H9 (cell line): ENCODE measurements at regions not wholly inside any gene's neighbourhood (a gene's known extent, or its start where the extent isn't known, plus 50 kb on each side); places are given as distances from the start of the nearest gene placed in this dataset.

Source experiments
- DNase-seq: peaks from one replicate; pipeline ENCODE4 v3.0.0-alpha.2; 2017
- H2AFZ ChIP-seq: one replicate; pipeline ENCODE4 v1.6.1; 2013; ENCODE audit warnings: mild to moderate bottlenecking, low read length, control low read depth, moderate library complexity
- H2AK5ac ChIP-seq: 2 replicates; pipeline ENCODE4 v1.6.1; 2013; ENCODE audit warnings: low read length, control low read depth, mixed read lengths; ENCODE audit not compliant: insufficient read length
- H2BK120ac ChIP-seq: one replicate; pipeline ENCODE4 v1.6.1; 2013; ENCODE audit warnings: low read depth, mild to moderate bottlenecking, low read length, control low read depth, inconsistent platforms; ENCODE audit not compliant: poor library complexity, severe bottlenecking
- H2BK12ac ChIP-seq: 2 replicates; pipeline ENCODE4 v1.6.1; 2013; ENCODE audit warnings: low read length, control low read depth, mixed read lengths, low read depth; ENCODE audit not compliant: insufficient read length
- H2BK15ac ChIP-seq: 2 replicates; pipeline ENCODE4 v1.6.1; 2013; ENCODE audit warnings: low read depth, low read length, control low read depth
- H2BK20ac ChIP-seq: one replicate; pipeline ENCODE4 v1.6.1; 2013; ENCODE audit warnings: low read depth, mild to moderate bottlenecking, low read length, control low read depth, inconsistent platforms; ENCODE audit not compliant: poor library complexity, severe bottlenecking
- H2BK5ac ChIP-seq: 2 replicates; pipeline ENCODE4 v1.6.1; 2013; ENCODE audit warnings: low read length, control low read depth, mixed read lengths; ENCODE audit not compliant: insufficient read length
- H3K14ac ChIP-seq: 2 replicates; pipeline ENCODE4 v1.6.1; 2013; ENCODE audit warnings: low read length, control low read depth; ENCODE audit not compliant: insufficient read depth
- H3K18ac ChIP-seq: 2 replicates; pipeline ENCODE4 v1.6.1; 2013; ENCODE audit warnings: low read depth, mild to moderate bottlenecking, mixed read lengths, low read length, control low read depth; ENCODE audit not compliant: insufficient read length
- H3K23ac ChIP-seq: 2 replicates; pipeline ENCODE4 v1.6.1; 2013; ENCODE audit warnings: low read length, control low read depth, mixed read lengths, low read depth; ENCODE audit not compliant: insufficient read length
- H3K23me2 ChIP-seq: 2 replicates; pipeline ENCODE4 v1.6.1; 2013; ENCODE audit warnings: low read depth, mild to moderate bottlenecking, mixed read lengths, low read length, control low read depth; ENCODE audit not compliant: insufficient read length, poor library complexity, severe bottlenecking
- H3K27ac ChIP-seq: 2 replicates; pipeline ENCODE4 v1.5.1; 2013; ENCODE audit warnings: low read length, control low read depth, mixed read lengths, low read depth; ENCODE audit not compliant: insufficient read length
- H3K27me3 ChIP-seq: 2 replicates; pipeline ENCODE4 v1.6.1; 2013; ENCODE audit warnings: low read length, control low read depth, inconsistent platforms; ENCODE audit not compliant: insufficient read depth
- H3K4ac ChIP-seq: 2 replicates; pipeline ENCODE4 v1.6.1; 2013; ENCODE audit warnings: low read depth, mild to moderate bottlenecking, control low read depth, inconsistent platforms, low read length, moderate library complexity
- H3K4me1 ChIP-seq: 2 replicates; pipeline ENCODE4 v1.6.1; 2013; ENCODE audit warnings: low read length, control low read depth, inconsistent platforms; ENCODE audit not compliant: insufficient read depth
- H3K4me2 ChIP-seq: 2 replicates; pipeline ENCODE4 v1.6.1; 2013; ENCODE audit warnings: low read length, control low read depth, mixed read lengths; ENCODE audit not compliant: insufficient read length, insufficient read depth
- H3K56ac ChIP-seq: 2 replicates; pipeline ENCODE4 v1.6.1; 2013; ENCODE audit warnings: low read depth, mild to moderate bottlenecking, mixed read lengths, low read length, control low read depth; ENCODE audit not compliant: insufficient read length
- H3K79me1 ChIP-seq: 2 replicates; pipeline ENCODE4 v1.6.1; 2013; ENCODE audit warnings: low read depth, mild to moderate bottlenecking, moderate library complexity, low read length, control low read depth, inconsistent platforms; ENCODE audit not compliant: insufficient read depth, poor library complexity, severe bottlenecking
- H3K79me2 ChIP-seq: 2 replicates; pipeline ENCODE4 v1.6.1; 2013; ENCODE audit warnings: low read length, control low read depth, inconsistent platforms; ENCODE audit not compliant: insufficient read depth
- H3K9ac ChIP-seq: 2 replicates; pipeline ENCODE4 v1.6.1; 2013; ENCODE audit warnings: low read length, control low read depth, mixed read lengths; ENCODE audit not compliant: insufficient read length; ENCODE audit errors: extremely low read depth
- H3K9me3 ChIP-seq: one replicate; pipeline ENCODE4 v1.6.1; 2013; ENCODE audit warnings: low read depth, low read length, inconsistent platforms; ENCODE audit not compliant: control insufficient read depth
- H3T11ph ChIP-seq: one replicate; pipeline ENCODE4 v1.6.1; 2013; ENCODE audit warnings: mild to moderate bottlenecking, low read length, control low read depth, inconsistent platforms
- H4K20me1 ChIP-seq: one replicate; pipeline ENCODE4 v1.6.1; 2013; ENCODE audit not compliant: control insufficient read depth, insufficient read length, insufficient read depth
- H4K5ac ChIP-seq: 2 replicates; pipeline ENCODE4 v1.6.1; 2013; ENCODE audit warnings: low read depth, mild to moderate bottlenecking, mixed read lengths, low read length, control low read depth; ENCODE audit not compliant: insufficient read length
- H4K8ac ChIP-seq: replicated peaks from 2 replicates; pipeline ENCODE4 v1.6.1; 2013; ENCODE audit warnings: low read length, control low read depth, mixed read lengths, low read depth; ENCODE audit not compliant: insufficient read length
- H4K91ac ChIP-seq: 2 replicates; pipeline ENCODE4 v1.6.1; 2013; ENCODE audit warnings: low read depth, mild to moderate bottlenecking, moderate library complexity, mixed read lengths, low read length, control low read depth; ENCODE audit not compliant: insufficient read length
- H3K27ac Mint-ChIP-seq, 3 experiments: 2 replicates in 2 of 3; 3 replicates in 1 of 3; pipeline ENCODE4 v1.8.0; 2020 to 2021; ENCODE audit warnings: mixed read lengths in 3 of 3, mild to moderate bottlenecking in 1 of 3, moderate library complexity in 1 of 3
- H3K27me3 Mint-ChIP-seq: 2 replicates; pipeline ENCODE4 v1.8.0; 2021; ENCODE audit warnings: low read depth, mild to moderate bottlenecking, moderate library complexity, mixed read lengths
- H3K36me3 Mint-ChIP-seq, 3 experiments: 2 replicates in 2 of 3; 3 replicates in 1 of 3; pipeline ENCODE4 v1.8.0; 2020 to 2021; ENCODE audit warnings: low read depth in 3 of 3, mixed read lengths in 3 of 3; ENCODE audit not compliant: insufficient read depth in 1 of 3
- H3K4me1 Mint-ChIP-seq, 2 experiments: 2 replicates each; pipeline ENCODE4 v1.8.0; 2020; ENCODE audit warnings: mixed read lengths in 2 of 2
- H3K4me3 Mint-ChIP-seq, 2 experiments: 2 replicates in 1 of 2; 3 replicates in 1 of 2; pipeline ENCODE4 v1.8.0; 2020 to 2021; ENCODE audit warnings: mild to moderate bottlenecking in 2 of 2, mixed read lengths in 2 of 2, moderate library complexity in 1 of 2
- H3K9me3 Mint-ChIP-seq, 2 experiments: 2 replicates in 1 of 2; 3 replicates in 1 of 2; pipeline ENCODE4 v1.8.0; 2020; ENCODE audit warnings: mild to moderate bottlenecking in 2 of 2, mixed read lengths in 2 of 2, moderate library complexity in 1 of 2
- CTCF ChIP-seq: fragments of 200-600 bp; sonication (generic); conservative IDR thresholded peaks from 3 replicates; pipeline ENCODE4 v1.8.0; 2021; ENCODE audit warnings: antibody characterized with exemption, mild to moderate bottlenecking
- WGBS: extraction: QIAGEN DNeasy Blood & Tissue Kit; methylation state at CpG from one replicate; pipeline ENCODE4 v1.1.7; 2013; ENCODE audit warnings: missing lambda C conversion rate, low lambda C conversion rate, mixed read lengths; ENCODE audit not compliant: insufficient read length; ENCODE audit errors: extremely low coverage; 5-methylcytosine and 5-hydroxymethylcytosine counted together

- Histone ChIP-seq H2BK12ac (no peak overlapping the region), H2BK5ac (no peak overlapping the region), H3K18ac (no peak overlapping the region), H3K23me2 (no peaks in the 10 kb centered on the region), H3K27ac (no peak overlapping the region), H3K56ac (no peak overlapping the region), H3K14ac (no peak overlapping the region), H2BK15ac (no peak overlapping the region), H3K9me3 (no peaks in the 10 kb centered on the region), H3T11ph (no peak overlapping the region), H3K4me2 (no peak overlapping the region), H2AFZ (no peak overlapping the region), H4K5ac (no peak overlapping the region), H3K79me2 (no peaks in the 10 kb centered on the region), H4K91ac (no peak overlapping the region), H3K23ac (no peak overlapping the region), H3K9ac (no peak overlapping the region), H4K8ac (no peak overlapping the region), H2BK20ac (no peak overlapping the region), H2AK5ac (no peak overlapping the region), H3K4ac (no peak overlapping the region), H3K27me3 (no peaks in the 10 kb centered on the region), H4K20me1 (no peaks in the 10 kb centered on the region), H2BK120ac (no peak overlapping the region), H3K79me1 (no peaks in the 10 kb centered on the region), H3K4me1 (no peaks in the 10 kb centered on the region)
- peaks cover 35 to 45% of the 10 kb centered on the region in 2 experiments for H3K4me1 Mint-ChIP-seq
- H3K27ac Mint-ChIP-seq = no peak overlapping the region
- no peaks in the 10 kb centered on the region for H3K9me3 Mint-ChIP-seq
- H3K27me3 Mint-ChIP-seq = no peaks in the 10 kb centered on the region
- H3K4me3 Mint-ChIP-seq = no peak overlapping the region
- WGBS = no CpG with 5 or more reads among the region's 3 CpGs
- H3K36me3 Mint-ChIP-seq = no peaks in the 10 kb centered on the region
- no peak for DNase-seq
- no peak for TF ChIP-seq CTCF
These were observed 448.0 kb upstream of the SEMA3A start for GRCh38 chr7:84642611-84643010.
